22Rv1 (cell line): ENCODE measurements at regions not wholly inside any gene's neighbourhood (a gene's known extent, or its start where the extent isn't known, plus 50 kb on each side); places are given as distances from the start of the nearest gene placed in this dataset.

ENCODE experiments used
- H3K27ac ChIP-seq: fragments of 450-650 bp; 2 replicates; pipeline ENCODE4 v1.5.1; 2017
- CTCF ChIP-seq: fragments of 450-650 bp; IDR thresholded peaks from 2 replicates; pipeline ENCODE4 v1.5.1; 2017; ENCODE audit warnings: mild to moderate bottlenecking
- ZFX ChIP-seq: fragments of 450-650 bp; IDR thresholded peaks from 2 replicates; pipeline ENCODE4 v1.6.1; 2017; ENCODE audit warnings: antibody characterized with exemption, borderline replicate concordance

GRCh38 chr5:126046318-126046717 is 376.9 kb upstream of the GRAMD2B start:
- H3K27ac ChIP-seq = no peak overlapping the region
- no peak for TF ChIP-seq ZFX
- TF ChIP-seq CTCF = no peak

- TF ChIP-seq ZFX = no peak
- no peak for TF ChIP-seq CTCF
- H3K27ac ChIP-seq = no peak overlapping the region
Measured at GRCh38 chr5:126046846-126047571, 376.2 kb upstream of the GRAMD2B start.

- no peak overlapping the region for H3K27ac ChIP-seq
- no peak for TF ChIP-seq ZFX
- no peak for TF ChIP-seq CTCF
Measured at GRCh38 chr5:126052120-126052519, 371.1 kb upstream of the GRAMD2B start.

GRCh38 chr5:126052791-126053190 is 370.4 kb upstream of the GRAMD2B start:
- TF ChIP-seq ZFX = no peak
- TF ChIP-seq CTCF = no peak
- no peak overlapping the region for H3K27ac ChIP-seq

- TF ChIP-seq ZFX = no peak
- TF ChIP-seq CTCF = no peak
- H3K27ac ChIP-seq = no peak overlapping the region
Measured at GRCh38 chr5:126053630-126054029, 369.6 kb upstream of the GRAMD2B start.

GRCh38 chr5:126054577-126055347 is 368.4 kb upstream of the GRAMD2B start:
- TF ChIP-seq ZFX = no peak
- no peak for TF ChIP-seq CTCF
- no peak overlapping the region for H3K27ac ChIP-seq

GRCh38 chr5:126055348-126055729 is 367.9 kb upstream of the GRAMD2B start:
- TF ChIP-seq ZFX = no peak
- H3K27ac ChIP-seq = no peak overlapping the region
